Colon (tissue), 2 donors: ENCODE measurements at regions not wholly inside any gene's neighbourhood (a gene's known extent, or its start where the extent isn't known, plus 50 kb on each side); places are given as distances from the start of the nearest gene placed in this dataset.

Experiments used
- FAIRE-seq: peaks from 2 replicates; lab custom pipeline; 2012; peaks lifted over from hg19 to GRCh38; lab: Jason Lieb, UNC
- donor health status: control.
- donor health status: control.

GRCh38 chr4:24476282-24476681, 108.1 kb downstream of the DHX15 start:
- no peak for FAIRE-seq

GRCh38 chr4:24475756-24476155, 108.6 kb downstream of the DHX15 start:
- FAIRE-seq, result no peak

- FAIRE-seq, result no peak
These were observed 111.0 kb downstream of the DHX15 start for GRCh38 chr4:24473309-24473721.

- FAIRE-seq, result no peak
These were observed 111.6 kb downstream of the DHX15 start for GRCh38 chr4:24472514-24473308.

GRCh38 chr4:24472161-24472510, 112.2 kb downstream of the DHX15 start:
- FAIRE-seq, result no peak

GRCh38 chr4:24471486-24472160, 112.7 kb downstream of the DHX15 start:
- FAIRE-seq, result no peak

GRCh38 chr4:24470666-24471485, 113.5 kb downstream of the DHX15 start:
- FAIRE-seq, result no peak

GRCh38 chr4:24468071-24468470, 116.3 kb downstream of the DHX15 start:
- FAIRE-seq, result no peak

GRCh38 chr4:24464566-24464965, 119.8 kb downstream of the DHX15 start:
- FAIRE-seq, result no peak

- no peak for FAIRE-seq
These were observed 127.9 kb downstream of the DHX15 start for GRCh38 chr4:24456431-24456830.

GRCh38 chr4:24453951-24454350, 130.4 kb downstream of the DHX15 start:
- FAIRE-seq, result no peak

GRCh38 chr4:24451870-24452269, 132.5 kb downstream of the DHX15 start:
- FAIRE-seq, result no peak

- no peak for FAIRE-seq
These were observed 141.2 kb downstream of the DHX15 start for GRCh38 chr4:24443200-24443599.

- no peak for FAIRE-seq
These were observed 143.6 kb downstream of the DHX15 start for GRCh38 chr4:24440765-24441164.

GRCh38 chr4:24434241-24434640, 150.1 kb downstream of the DHX15 start:
- FAIRE-seq, result no peak

- no peak for FAIRE-seq
These were observed 150.7 kb downstream of the DHX15 start for GRCh38 chr4:24433515-24434214.

GRCh38 chr4:24428850-24429249, 155.5 kb downstream of the DHX15 start:
- no peak for FAIRE-seq

- no peak for FAIRE-seq
These were observed 157.8 kb downstream of the DHX15 start for GRCh38 chr4:24426557-24426956.

- no peak for FAIRE-seq
These were observed 158.5 kb downstream of the DHX15 start for GRCh38 chr4:24425863-24426262.

- FAIRE-seq, result no peak
These were observed 160.7 kb downstream of the DHX15 start for GRCh38 chr4:24423670-24424069.

GRCh38 chr4:24422644-24423043, 161.7 kb downstream of the DHX15 start:
- FAIRE-seq, result no peak
